GM23338 (cell line): ENCODE measurements at regions not wholly inside any gene's neighbourhood (a gene's known extent, or its start where the extent isn't known, plus 50 kb on each side); places are given as distances from the start of the nearest gene placed in this dataset.

Source experiments
- ATAC-seq: fragments of 200-7000 bp; cut with Tn5 transposase; 3 replicates; pipeline ENCODE4 v1.9.1; 2020
- DNase-seq: peaks from one replicate; pipeline ENCODE4 v3.0.0-alpha.2; 2015; ENCODE audit warnings: low spot score
- H2AFZ ChIP-seq: fragments of 200-600 bp; sonication (generic); 2 replicates; pipeline ENCODE4 v1.8.0; 2016; ENCODE audit warnings: antibody characterized with exemption, mild to moderate bottlenecking, moderate library complexity
- H3F3A ChIP-seq: fragments of 200-600 bp; sonication (generic); replicated peaks from 2 replicates; pipeline ENCODE4 v1.8.0; 2017; ENCODE audit warnings: antibody characterized with exemption, mixed run types, low read depth
- H3K27ac ChIP-seq: fragments of 200-600 bp; sonication (generic); 2 replicates; pipeline ENCODE4 v1.6.1; 2016; ENCODE audit warnings: low read depth
- H3K27me3 ChIP-seq: fragments of 200-600 bp; sonication (generic); 2 replicates; pipeline ENCODE4 v1.8.0; 2016; ENCODE audit warnings: mild to moderate bottlenecking, mixed run types, moderate library complexity; ENCODE audit not compliant: insufficient read depth
- H3K36me3 ChIP-seq: fragments of 200-600 bp; sonication (generic); 2 replicates; pipeline ENCODE4 v1.8.0; 2016; ENCODE audit warnings: mild to moderate bottlenecking; ENCODE audit not compliant: insufficient read depth
- H3K4me1 ChIP-seq: fragments of 200-600 bp; sonication (generic); 2 replicates; pipeline ENCODE4 v1.8.0; 2016; ENCODE audit warnings: mild to moderate bottlenecking, moderate library complexity; ENCODE audit not compliant: insufficient read depth
- H3K4me2 ChIP-seq: fragments of 200-600 bp; sonication (generic); 2 replicates; pipeline ENCODE4 v1.7.1; 2017; ENCODE audit warnings: mixed run types
- H3K4me3 ChIP-seq: fragments of 200-600 bp; sonication (generic); 2 replicates; pipeline ENCODE4 v1.6.1; 2016; ENCODE audit warnings: mixed run types
- H3K79me2 ChIP-seq: fragments of 200-600 bp; sonication (generic); replicated peaks from 2 replicates; pipeline ENCODE4 v1.8.0; 2017; ENCODE audit warnings: mild to moderate bottlenecking; ENCODE audit not compliant: insufficient read depth
- H3K9me2 ChIP-seq: fragments of 200-600 bp; sonication (generic); 2 replicates; pipeline ENCODE4 v1.8.0; 2017; ENCODE audit not compliant: insufficient read depth
- H4K20me1 ChIP-seq: fragments of 200-600 bp; sonication (generic); replicated peaks from 2 replicates; pipeline ENCODE4 v1.8.0; 2017; ENCODE audit warnings: mild to moderate bottlenecking; ENCODE audit not compliant: insufficient read depth
- H3K27ac Mint-ChIP-seq: 2 replicates; pipeline ENCODE4 v1.8.0; 2020; ENCODE audit warnings: inconsistent platforms, mild to moderate bottlenecking, moderate library complexity, mixed read lengths
- H3K27me3 Mint-ChIP-seq: 3 replicates; pipeline ENCODE4 v1.8.0; 2022; ENCODE audit warnings: low read depth, mild to moderate bottlenecking, moderate library complexity, mixed read lengths, inconsistent platforms; ENCODE audit not compliant: insufficient read depth, poor library complexity
- H3K36me3 Mint-ChIP-seq: 3 replicates; pipeline ENCODE4 v1.8.0; 2021; ENCODE audit warnings: low read depth, mild to moderate bottlenecking, inconsistent platforms, moderate library complexity, mixed read lengths
- H3K4me1 Mint-ChIP-seq: 3 replicates; pipeline ENCODE4 v1.8.0; 2020; ENCODE audit warnings: mild to moderate bottlenecking, inconsistent platforms, mixed read lengths
- H3K4me3 Mint-ChIP-seq: 3 replicates; pipeline ENCODE4 v1.8.0; 2021; ENCODE audit warnings: moderate library complexity, mild to moderate bottlenecking, inconsistent platforms, mixed read lengths
- H3K9me3 Mint-ChIP-seq: 3 replicates; pipeline ENCODE4 v1.8.0; 2020; ENCODE audit warnings: moderate library complexity, mild to moderate bottlenecking, inconsistent platforms, mixed read lengths
- CREB1 ChIP-seq: fragments of 250-450 bp; sonication (Bioruptor Pico); IDR thresholded peaks from 2 replicates; pipeline ENCODE4 v1.5.0; 2020; ENCODE audit warnings: low read depth, mild to moderate bottlenecking, moderate library complexity
- EZH2 ChIP-seq: fragments of 200-600 bp; sonication (generic); IDR thresholded peaks from one replicate; pipeline ENCODE4 v1.8.0; 2017; ENCODE audit warnings: antibody characterized with exemption, mild to moderate bottlenecking, low read depth; ENCODE audit not compliant: unreplicated experiment
- EZH2phosphoT487 ChIP-seq: fragments of 200-600 bp; sonication (generic); IDR thresholded peaks from one replicate; pipeline ENCODE4 v1.8.1; 2018; ENCODE audit warnings: antibody characterized with exemption; ENCODE audit not compliant: unreplicated experiment
- JUNB ChIP-seq: IDR thresholded peaks from one replicate; pipeline ENCODE4 v1.6.1; 2016; ENCODE audit warnings: antibody characterized with exemption; ENCODE audit not compliant: unreplicated experiment
- NANOG ChIP-seq: IDR thresholded peaks from 2 replicates; pipeline ENCODE4 v1.6.1; 2016; ENCODE audit warnings: antibody characterized with exemption, borderline replicate concordance
- POLR2AphosphoS5 ChIP-seq: IDR thresholded peaks from 2 replicates; pipeline ENCODE4 v1.6.1; 2016; ENCODE audit warnings: antibody characterized with exemption, low read depth
- STAT1 ChIP-seq: IDR thresholded peaks from one replicate; pipeline ENCODE4 v1.6.1; 2016; ENCODE audit warnings: antibody characterized with exemption; ENCODE audit not compliant: unreplicated experiment
- ZNF114 ChIP-seq: fragments of 250-450 bp; sonication (Bioruptor Pico); IDR thresholded peaks from 2 replicates; pipeline ENCODE4 v1.5.0; 2020; ENCODE audit warnings: mild to moderate bottlenecking, moderate library complexity
- ZNF331 ChIP-seq: fragments of 250-450 bp; sonication (Bioruptor Pico); IDR thresholded peaks from 2 replicates; pipeline ENCODE4 v1.5.0; 2020; ENCODE audit warnings: low read depth, mild to moderate bottlenecking, moderate library complexity
- TF ChIP-seq, protein P1 (sequence below): fragments of 250-450 bp; sonication (Bioruptor Pico); IDR thresholded peaks from 2 replicates; pipeline ENCODE4 v1.5.0; 2020; ENCODE audit warnings: mild to moderate bottlenecking, moderate library complexity
- TF ChIP-seq, protein P2 (sequence below), 2 experiments: fragments of 200-600 bp in 1 of 2; sonication (generic) in 1 of 2; conservative IDR thresholded peaks; 2 replicates each; pipeline versions ENCODE4 v1.5.1 to v1.6.1; 2016 to 2017; ENCODE audit warnings: antibody characterized with exemption in 2 of 2, low read depth in 2 of 2, mild to moderate bottlenecking in 2 of 2, moderate library complexity in 1 of 2
- TF ChIP-seq, protein P3 (sequence below): IDR thresholded peaks from 2 replicates; pipeline ENCODE4 v1.6.1; 2016; ENCODE audit warnings: antibody characterized with exemption
- TF ChIP-seq, protein P4 (sequence below): IDR thresholded peaks from one replicate; pipeline ENCODE4 v1.6.1; 2018; ENCODE audit warnings: antibody characterized with exemption; ENCODE audit not compliant: unreplicated experiment

DNA sequence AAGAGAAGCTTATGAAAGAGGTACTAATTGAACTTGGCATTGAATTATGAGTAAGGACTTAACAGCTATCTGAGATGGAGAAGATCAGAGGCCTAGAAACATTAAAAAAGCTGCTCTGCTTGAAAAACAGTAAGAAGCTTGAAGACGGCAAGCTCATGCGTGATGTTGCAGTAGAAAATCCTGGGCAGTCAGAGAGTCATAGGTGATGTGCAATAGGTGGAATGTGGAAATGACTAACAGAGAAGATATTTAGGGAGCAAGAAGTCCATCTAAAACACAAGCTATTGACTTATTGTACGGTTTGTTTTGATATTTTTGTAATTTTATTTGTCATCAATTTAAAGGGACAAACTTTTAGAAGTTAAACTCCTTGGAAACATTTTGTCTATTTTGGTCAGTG, 1101.4 kb downstream of the ROBO2 start:
- DNase-seq (no peak), ATAC-seq (no peak)
- H3K4me3 ChIP-seq: no peak overlapping the region
- Mint-ChIP-seq H3K27ac (no peak overlapping the region), H3K27me3 (no peaks in the 10 kb centered on the region), H3K4me3 (no peak overlapping the region), H3K9me3 (no peaks in the 10 kb centered on the region), H3K36me3 (no peaks in the 10 kb centered on the region), H3K4me1 (no peaks in the 10 kb centered on the region)
- no peak overlapping the region for H2AFZ ChIP-seq
- no peaks in the 10 kb centered on the region for H3K36me3 ChIP-seq
- no peaks in the 10 kb centered on the region for H3K4me1 ChIP-seq
- H4K20me1 ChIP-seq: no peaks in the 10 kb centered on the region
- H3K9me2 ChIP-seq: peaks cover 6% of the 10 kb centered on the region
- no peaks in the 10 kb centered on the region for H3K27me3 ChIP-seq
- no peaks in the 10 kb centered on the region for H3F3A ChIP-seq
- H3K79me2 ChIP-seq: no peaks in the 10 kb centered on the region
- H3K27ac ChIP-seq: no peak overlapping the region
- H3K4me2 ChIP-seq: no peak overlapping the region
- TF ChIP-seq JUNB: no peak
- TF ChIP-seq, protein P1, sequence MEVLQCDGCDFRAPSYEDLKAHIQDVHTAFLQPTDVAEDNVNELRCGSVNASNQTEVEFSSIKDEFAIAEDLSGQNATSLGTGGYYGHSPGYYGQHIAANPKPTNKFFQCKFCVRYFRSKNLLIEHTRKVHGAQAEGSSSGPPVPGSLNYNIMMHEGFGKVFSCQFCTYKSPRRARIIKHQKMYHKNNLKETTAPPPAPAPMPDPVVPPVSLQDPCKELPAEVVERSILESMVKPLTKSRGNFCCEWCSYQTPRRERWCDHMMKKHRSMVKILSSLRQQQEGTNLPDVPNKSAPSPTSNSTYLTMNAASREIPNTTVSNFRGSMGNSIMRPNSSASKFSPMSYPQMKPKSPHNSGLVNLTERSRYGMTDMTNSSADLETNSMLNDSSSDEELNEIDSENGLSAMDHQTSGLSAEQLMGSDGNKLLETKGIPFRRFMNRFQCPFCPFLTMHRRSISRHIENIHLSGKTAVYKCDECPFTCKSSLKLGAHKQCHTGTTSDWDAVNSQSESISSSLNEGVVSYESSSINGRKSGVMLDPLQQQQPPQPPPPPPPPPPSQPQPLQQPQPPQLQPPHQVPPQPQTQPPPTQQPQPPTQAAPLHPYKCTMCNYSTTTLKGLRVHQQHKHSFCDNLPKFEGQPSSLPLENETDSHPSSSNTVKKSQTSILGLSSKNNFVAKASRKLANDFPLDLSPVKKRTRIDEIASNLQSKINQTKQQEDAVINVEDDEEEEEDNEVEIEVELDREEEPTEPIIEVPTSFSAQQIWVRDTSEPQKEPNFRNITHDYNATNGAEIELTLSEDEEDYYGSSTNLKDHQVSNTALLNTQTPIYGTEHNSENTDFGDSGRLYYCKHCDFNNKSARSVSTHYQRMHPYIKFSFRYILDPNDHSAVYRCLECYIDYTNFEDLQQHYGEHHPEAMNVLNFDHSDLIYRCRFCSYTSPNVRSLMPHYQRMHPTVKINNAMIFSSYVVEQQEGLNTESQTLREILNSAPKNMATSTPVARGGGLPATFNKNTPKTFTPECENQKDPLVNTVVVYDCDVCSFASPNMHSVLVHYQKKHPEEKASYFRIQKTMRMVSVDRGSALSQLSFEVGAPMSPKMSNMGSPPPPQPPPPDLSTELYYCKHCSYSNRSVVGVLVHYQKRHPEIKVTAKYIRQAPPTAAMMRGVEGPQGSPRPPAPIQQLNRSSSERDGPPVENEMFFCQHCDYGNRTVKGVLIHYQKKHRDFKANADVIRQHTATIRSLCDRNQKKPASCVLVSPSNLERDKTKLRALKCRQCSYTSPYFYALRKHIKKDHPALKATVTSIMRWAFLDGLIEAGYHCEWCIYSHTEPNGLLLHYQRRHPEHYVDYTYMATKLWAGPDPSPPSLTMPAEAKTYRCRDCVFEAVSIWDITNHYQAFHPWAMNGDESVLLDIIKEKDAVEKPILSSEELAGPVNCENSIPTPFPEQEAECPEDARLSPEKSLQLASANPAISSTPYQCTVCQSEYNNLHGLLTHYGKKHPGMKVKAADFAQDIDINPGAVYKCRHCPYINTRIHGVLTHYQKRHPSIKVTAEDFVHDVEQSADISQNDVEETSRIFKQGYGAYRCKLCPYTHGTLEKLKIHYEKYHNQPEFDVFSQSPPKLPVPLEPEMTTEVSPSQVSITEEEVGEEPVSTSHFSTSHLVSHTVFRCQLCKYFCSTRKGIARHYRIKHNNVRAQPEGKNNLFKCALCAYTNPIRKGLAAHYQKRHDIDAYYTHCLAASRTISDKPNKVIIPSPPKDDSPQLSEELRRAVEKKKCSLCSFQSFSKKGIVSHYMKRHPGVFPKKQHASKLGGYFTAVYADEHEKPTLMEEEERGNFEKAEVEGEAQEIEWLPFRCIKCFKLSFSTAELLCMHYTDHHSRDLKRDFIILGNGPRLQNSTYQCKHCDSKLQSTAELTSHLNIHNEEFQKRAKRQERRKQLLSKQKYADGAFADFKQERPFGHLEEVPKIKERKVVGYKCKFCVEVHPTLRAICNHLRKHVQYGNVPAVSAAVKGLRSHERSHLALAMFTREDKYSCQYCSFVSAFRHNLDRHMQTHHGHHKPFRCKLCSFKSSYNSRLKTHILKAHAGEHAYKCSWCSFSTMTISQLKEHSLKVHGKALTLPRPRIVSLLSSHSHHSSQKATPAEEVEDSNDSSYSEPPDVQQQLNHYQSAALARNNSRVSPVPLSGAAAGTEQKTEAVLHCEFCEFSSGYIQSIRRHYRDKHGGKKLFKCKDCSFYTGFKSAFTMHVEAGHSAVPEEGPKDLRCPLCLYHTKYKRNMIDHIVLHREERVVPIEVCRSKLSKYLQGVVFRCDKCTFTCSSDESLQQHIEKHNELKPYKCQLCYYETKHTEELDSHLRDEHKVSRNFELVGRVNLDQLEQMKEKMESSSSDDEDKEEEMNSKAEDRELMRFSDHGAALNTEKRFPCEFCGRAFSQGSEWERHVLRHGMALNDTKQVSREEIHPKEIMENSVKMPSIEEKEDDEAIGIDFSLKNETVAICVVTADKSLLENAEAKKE: no peak
- no peak for TF ChIP-seq ZNF331 (CRISPR knock-in tag)
- TF ChIP-seq CREB1: no peak
- TF ChIP-seq, protein P2, sequence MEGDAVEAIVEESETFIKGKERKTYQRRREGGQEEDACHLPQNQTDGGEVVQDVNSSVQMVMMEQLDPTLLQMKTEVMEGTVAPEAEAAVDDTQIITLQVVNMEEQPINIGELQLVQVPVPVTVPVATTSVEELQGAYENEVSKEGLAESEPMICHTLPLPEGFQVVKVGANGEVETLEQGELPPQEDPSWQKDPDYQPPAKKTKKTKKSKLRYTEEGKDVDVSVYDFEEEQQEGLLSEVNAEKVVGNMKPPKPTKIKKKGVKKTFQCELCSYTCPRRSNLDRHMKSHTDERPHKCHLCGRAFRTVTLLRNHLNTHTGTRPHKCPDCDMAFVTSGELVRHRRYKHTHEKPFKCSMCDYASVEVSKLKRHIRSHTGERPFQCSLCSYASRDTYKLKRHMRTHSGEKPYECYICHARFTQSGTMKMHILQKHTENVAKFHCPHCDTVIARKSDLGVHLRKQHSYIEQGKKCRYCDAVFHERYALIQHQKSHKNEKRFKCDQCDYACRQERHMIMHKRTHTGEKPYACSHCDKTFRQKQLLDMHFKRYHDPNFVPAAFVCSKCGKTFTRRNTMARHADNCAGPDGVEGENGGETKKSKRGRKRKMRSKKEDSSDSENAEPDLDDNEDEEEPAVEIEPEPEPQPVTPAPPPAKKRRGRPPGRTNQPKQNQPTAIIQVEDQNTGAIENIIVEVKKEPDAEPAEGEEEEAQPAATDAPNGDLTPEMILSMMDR (conservative IDR thresholded peaks at IDR 0.05; ENCODE audit: low read depth in 2 of 2): no peak
- TF ChIP-seq STAT1: no peak
- TF ChIP-seq ZNF114: no peak
- TF ChIP-seq, protein P3, sequence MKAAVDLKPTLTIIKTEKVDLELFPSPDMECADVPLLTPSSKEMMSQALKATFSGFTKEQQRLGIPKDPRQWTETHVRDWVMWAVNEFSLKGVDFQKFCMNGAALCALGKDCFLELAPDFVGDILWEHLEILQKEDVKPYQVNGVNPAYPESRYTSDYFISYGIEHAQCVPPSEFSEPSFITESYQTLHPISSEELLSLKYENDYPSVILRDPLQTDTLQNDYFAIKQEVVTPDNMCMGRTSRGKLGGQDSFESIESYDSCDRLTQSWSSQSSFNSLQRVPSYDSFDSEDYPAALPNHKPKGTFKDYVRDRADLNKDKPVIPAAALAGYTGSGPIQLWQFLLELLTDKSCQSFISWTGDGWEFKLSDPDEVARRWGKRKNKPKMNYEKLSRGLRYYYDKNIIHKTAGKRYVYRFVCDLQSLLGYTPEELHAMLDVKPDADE: no peak
- TF ChIP-seq NANOG: no peak
- no peak for TF ChIP-seq EZH2
- TF ChIP-seq POLR2AphosphoS5: no peak
- no peak for TF ChIP-seq EZH2phosphoT487
- TF ChIP-seq, protein P4, sequence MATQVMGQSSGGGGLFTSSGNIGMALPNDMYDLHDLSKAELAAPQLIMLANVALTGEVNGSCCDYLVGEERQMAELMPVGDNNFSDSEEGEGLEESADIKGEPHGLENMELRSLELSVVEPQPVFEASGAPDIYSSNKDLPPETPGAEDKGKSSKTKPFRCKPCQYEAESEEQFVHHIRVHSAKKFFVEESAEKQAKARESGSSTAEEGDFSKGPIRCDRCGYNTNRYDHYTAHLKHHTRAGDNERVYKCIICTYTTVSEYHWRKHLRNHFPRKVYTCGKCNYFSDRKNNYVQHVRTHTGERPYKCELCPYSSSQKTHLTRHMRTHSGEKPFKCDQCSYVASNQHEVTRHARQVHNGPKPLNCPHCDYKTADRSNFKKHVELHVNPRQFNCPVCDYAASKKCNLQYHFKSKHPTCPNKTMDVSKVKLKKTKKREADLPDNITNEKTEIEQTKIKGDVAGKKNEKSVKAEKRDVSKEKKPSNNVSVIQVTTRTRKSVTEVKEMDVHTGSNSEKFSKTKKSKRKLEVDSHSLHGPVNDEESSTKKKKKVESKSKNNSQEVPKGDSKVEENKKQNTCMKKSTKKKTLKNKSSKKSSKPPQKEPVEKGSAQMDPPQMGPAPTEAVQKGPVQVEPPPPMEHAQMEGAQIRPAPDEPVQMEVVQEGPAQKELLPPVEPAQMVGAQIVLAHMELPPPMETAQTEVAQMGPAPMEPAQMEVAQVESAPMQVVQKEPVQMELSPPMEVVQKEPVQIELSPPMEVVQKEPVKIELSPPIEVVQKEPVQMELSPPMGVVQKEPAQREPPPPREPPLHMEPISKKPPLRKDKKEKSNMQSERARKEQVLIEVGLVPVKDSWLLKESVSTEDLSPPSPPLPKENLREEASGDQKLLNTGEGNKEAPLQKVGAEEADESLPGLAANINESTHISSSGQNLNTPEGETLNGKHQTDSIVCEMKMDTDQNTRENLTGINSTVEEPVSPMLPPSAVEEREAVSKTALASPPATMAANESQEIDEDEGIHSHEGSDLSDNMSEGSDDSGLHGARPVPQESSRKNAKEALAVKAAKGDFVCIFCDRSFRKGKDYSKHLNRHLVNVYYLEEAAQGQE: no peak
